K562 (cell line): ENCODE measurements at regions not wholly inside any gene's neighbourhood (a gene's known extent, or its start where the extent isn't known, plus 50 kb on each side); places are given as distances from the start of the nearest gene placed in this dataset.

ENCODE experiments used
- ATAC-seq: fragments of 200-7000 bp; cut with Tn5 transposase; 3 replicates; pipeline ENCODE4 v1.9.1; 2020; ENCODE audit warnings: moderate library complexity
- BruUV-seq: library from RNA; stranded (reverse); fragments of 400-500 nt; replicated peaks from 2 replicates; lab custom pipeline; 2021; lab: Mats Ljungman, UMichigan
- CTCF ChIA-PET: fragments of 300-600 bp; formaldehyde crosslinking; extraction: SDS; loops from one replicate; lab custom pipeline; 2021; ENCODE audit warnings: low intra/inter-chr PET ratio; lab: Yijun Ruan, JAX
- POLR2A ChIA-PET: fragments of 300-600, 350-650 bp; sonication (Branson Sonifier 250); formaldehyde crosslinking; extraction: SDS; loops from one replicate; lab custom pipeline; 2021; ENCODE audit warnings: antibody characterized with exemption, inconsistent platforms; lab: Yijun Ruan, JAX
- DNase-seq, 4 experiments: peaks; one replicate each; pipeline versions ENCODE4 v3.0.0 to v3.0.0-alpha.2; 2011 to 2018; ENCODE audit warnings: low spot score in 3 of 4, mixed read lengths in 3 of 4; ENCODE audit errors: extremely low read depth in 1 of 4
- FAIRE-seq: peaks from 2 replicates; lab custom pipeline; 2011; peaks lifted over from hg19 to GRCh38; lab: Jason Lieb, UNC
- H2AFZ ChIP-seq: 2 replicates; pipeline ENCODE4 v1.6.0; 2011; ENCODE audit warnings: low read depth, low read length, control low read depth, inconsistent platforms
- H3K27ac ChIP-seq: fragments of 200-600 bp; 3 replicates; pipeline ENCODE4 v1.8.0; 2011; ENCODE audit warnings: low read depth, mild to moderate bottlenecking, control low read depth, inconsistent platforms, low read length, moderate library complexity, mixed read lengths; ENCODE audit errors: extremely low read depth
- H3K27me3 ChIP-seq, 2 experiments: fragments of 300-600 bp in 1 of 2; 2 replicates in 1 of 2; 3 replicates in 1 of 2; pipeline versions ENCODE4 v1.6.0 to v1.8.0; 2011; ENCODE audit warnings: inconsistent platforms in 2 of 2, low read length in 2 of 2, mild to moderate bottlenecking in 1 of 2, mixed read lengths in 1 of 2, moderate library complexity in 1 of 2; ENCODE audit not compliant: control insufficient read depth in 2 of 2, insufficient read depth in 2 of 2
- H3K36me3 ChIP-seq: fragments of 300-600 bp; 3 replicates; pipeline ENCODE4 v1.8.0; 2011; ENCODE audit warnings: mild to moderate bottlenecking, low read length, inconsistent platforms; ENCODE audit not compliant: control insufficient read depth, insufficient read depth
- H3K4me1 ChIP-seq, 2 experiments: fragments of 200-600 bp in 1 of 2; replicated peaks in 1 of 2; 2 replicates in 1 of 2; 3 replicates in 1 of 2; pipeline versions ENCODE4 v1.5.1 to v1.8.0; 2011; ENCODE audit warnings: inconsistent platforms in 2 of 2, low read length in 2 of 2, mild to moderate bottlenecking in 1 of 2, mixed read lengths in 1 of 2, moderate library complexity in 1 of 2; ENCODE audit not compliant: control insufficient read depth in 2 of 2, insufficient read depth in 2 of 2
- H3K4me2 ChIP-seq: 2 replicates; pipeline ENCODE4 v1.6.1; 2011; ENCODE audit warnings: low read length, control low read depth, inconsistent platforms, mixed read lengths; ENCODE audit not compliant: insufficient read depth
- H3K4me3 ChIP-seq: fragments of 200-600 bp; sonication (generic), shearing (Covaris generic); 2 replicates; pipeline ENCODE4 v1.5.1; 2016; ENCODE audit warnings: control low read depth, inconsistent platforms
- H3K79me2 ChIP-seq: fragments of 200-600 bp; 3 replicates; pipeline ENCODE4 v1.8.0; 2011; ENCODE audit warnings: low read length, inconsistent platforms; ENCODE audit not compliant: control insufficient read depth, insufficient read depth
- H3K9ac ChIP-seq, 2 experiments: 2 replicates each; pipeline versions ENCODE4 v1.6.0 to v1.6.1; 2011; ENCODE audit warnings: low read depth in 2 of 2, low read length in 2 of 2, control low read depth in 1 of 2, inconsistent platforms in 1 of 2, mild to moderate bottlenecking in 1 of 2, mixed read lengths in 1 of 2; ENCODE audit not compliant: insufficient read depth in 1 of 2
- H3K9me1 ChIP-seq: one replicate; pipeline ENCODE4 v1.6.0; 2011; ENCODE audit warnings: inconsistent platforms, mild to moderate bottlenecking, low read length, moderate library complexity; ENCODE audit not compliant: control insufficient read depth, insufficient read depth
- H3K9me3 ChIP-seq: replicated peaks from 2 replicates; pipeline ENCODE4 v1.5.1; 2011; ENCODE audit warnings: low read depth, low read length, inconsistent platforms; ENCODE audit not compliant: control insufficient read depth, insufficient read depth
- H4K20me1 ChIP-seq: replicated peaks from 2 replicates; pipeline ENCODE4 v1.6.1; 2011; ENCODE audit warnings: low read length, inconsistent platforms, mixed read lengths; ENCODE audit not compliant: control insufficient read depth, insufficient read depth
- EWSR1 ChIP-seq: fragments of 450-650 bp; IDR thresholded peaks from 2 replicates; pipeline ENCODE4 v1.6.1; 2018; ENCODE audit warnings: borderline replicate concordance, mild to moderate bottlenecking, low read depth, moderate library complexity; ENCODE audit not compliant: partially characterized antibody
- GTF2F1 ChIP-seq: IDR thresholded peaks from 2 replicates; pipeline ENCODE4 v1.6.1; 2011; ENCODE audit warnings: low read depth, low read length, improper control_type of control experiment
- MAZ ChIP-seq, 2 experiments: fragments of 450-650 bp in 1 of 2; sonication (generic) in 1 of 2; formaldehyde crosslinking; IDR thresholded peaks in 1 of 2; conservative IDR thresholded peaks in 1 of 2; 2 replicates each; pipeline versions ENCODE4 v1.4.0 to v1.5.0; 2020; ENCODE audit warnings: mild to moderate bottlenecking in 1 of 2, missing genetic modification reagents in 1 of 2
- RBM22 ChIP-seq: fragments of 200-400 bp; formaldehyde crosslinking; IDR thresholded peaks from 2 replicates; pipeline ENCODE4 v1.6.1; 2018; ENCODE audit warnings: low read length, low read depth; ENCODE audit not compliant: poor library complexity, severe bottlenecking
- SP2 ChIP-seq: IDR thresholded peaks from 2 replicates; pipeline ENCODE4 v1.6.1; 2011; ENCODE audit warnings: mild to moderate bottlenecking, low read depth, low read length, moderate library complexity; ENCODE audit not compliant: poor library complexity, severe bottlenecking; ENCODE audit errors: extremely low read depth
- ZNF212 ChIP-seq: fragments of 450-650 bp; formaldehyde crosslinking; IDR thresholded peaks from 2 replicates; pipeline ENCODE4 v1.4.0; 2020; ENCODE audit warnings: mild to moderate bottlenecking
- ZNF644 ChIP-seq: fragments of 200-800 bp; sonication (Bioruptor generic); IDR thresholded peaks from 2 replicates; pipeline ENCODE4 v1.6.1; 2016; ENCODE audit warnings: low read depth, missing genetic modification characterization, missing compliant biosample characterization
- WGBS: fragments of 100-300 bp; shearing (Covaris generic); methylation state at CpG from one replicate; pipeline ENCODE4 v1.1.6; 2016; ENCODE audit warnings: low coverage, mixed read lengths; ENCODE audit not compliant: insufficient coverage; ENCODE audit errors: missing lambda C conversion rate; 5-methylcytosine and 5-hydroxymethylcytosine counted together
- in situ Hi-C: fragments of 300-500 bp; cut with MboI; formaldehyde crosslinking; loops from 4 replicates; pipeline ENCODE4 v1.15.0; 2018; ENCODE audit warnings: inconsistent platforms, mixed read lengths
- intact Hi-C: fragments of 100-400 bp; cut with micrococcal nuclease; formaldehyde crosslinking; loops from 2 replicates; pipeline ENCODE4 v1.14.2; 2022
- TF ChIP-seq, protein P1 (sequence below): fragments of 450-650 bp; IDR thresholded peaks from 2 replicates; pipeline ENCODE4 v1.7.1; 2018; ENCODE audit warnings: mild to moderate bottlenecking, low read depth; ENCODE audit not compliant: partially characterized antibody
- TF ChIP-seq, protein P2 (sequence below): fragments of 450-650 bp; formaldehyde crosslinking; IDR thresholded peaks from 2 replicates; pipeline ENCODE4 v1.4.0; 2020; ENCODE audit warnings: mild to moderate bottlenecking, moderate library complexity
- TF ChIP-seq, protein P3 (sequence below): sonication (generic); formaldehyde crosslinking; IDR thresholded peaks from 2 replicates; pipeline ENCODE4 v1.9.0; 2022; ENCODE audit warnings: mild to moderate bottlenecking, missing genetic modification reagents

DNA sequence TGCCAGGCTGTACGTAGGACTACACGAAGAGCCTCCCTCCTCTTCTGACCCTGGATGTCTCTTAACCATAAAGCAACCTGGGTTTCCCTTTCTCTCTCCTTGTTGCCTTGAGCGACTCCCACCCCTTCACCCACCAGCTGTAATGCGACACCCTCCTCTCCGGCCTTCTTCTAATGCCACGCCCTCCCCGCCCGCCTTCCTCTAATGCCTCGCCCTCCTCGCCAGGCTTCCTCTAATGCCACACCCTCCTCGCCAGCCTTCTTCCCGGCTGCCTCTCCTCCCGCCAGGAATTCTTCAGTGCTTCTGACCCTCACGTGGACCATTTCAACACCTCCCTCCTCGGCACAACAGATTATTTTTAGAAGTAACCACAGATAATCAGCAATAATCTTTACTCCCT lies 348.5 kb upstream of the SHH start (continued):
- no peak for TF ChIP-seq ZNF212 (CRISPR knock-in tag)
- no peak for TF ChIP-seq EWSR1
- no peak for TF ChIP-seq MAZ (CRISPR knock-in tag; conservative IDR thresholded peaks at IDR 0.05 in 1 of 2, IDR thresholded peaks at IDR 0.05 in 1 of 2)
- TF ChIP-seq SP2 = no peak
- no peak for TF ChIP-seq GTF2F1

DNA sequence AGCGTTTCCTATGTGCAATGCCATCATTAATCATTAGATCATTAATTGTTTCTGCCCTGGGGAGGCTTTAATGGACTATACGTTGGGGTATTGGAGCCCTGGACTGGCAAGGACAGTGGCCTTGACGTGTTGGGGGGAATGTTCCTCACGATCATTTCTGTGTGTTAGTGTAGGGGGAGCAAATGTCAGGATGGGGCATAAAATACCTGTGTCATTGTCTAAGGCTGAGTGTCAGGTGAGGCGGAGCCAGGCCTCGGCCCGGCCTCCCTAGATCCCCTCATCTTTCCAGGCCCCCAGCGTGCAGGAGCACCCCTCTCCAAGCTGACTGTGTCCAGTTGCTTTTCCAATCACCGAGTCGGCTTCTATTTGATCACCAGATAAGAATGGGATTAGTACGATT lies 346.4 kb upstream of the SHH start:
- CTCF ChIA-PET = no interaction called here
- ATAC-seq = no peak
- Histone ChIP-seq H3K4me1 (no peaks in the 10 kb centered on the region), H3K9me1 (no peaks in the 10 kb centered on the region), H3K9ac (no peak overlapping the region), H3K4me2 (no peak overlapping the region), H3K27ac (no peak overlapping the region), H3K36me3 (no peaks in the 10 kb centered on the region), H3K9me3 (no peaks in the 10 kb centered on the region), H3K27me3 (peaks cover 12 to 63% of the 10 kb centered on the region in 2 experiments; a peak in 4 of 5 replicates), H3K79me2 (no peaks in the 10 kb centered on the region), H3K4me3 (no peak overlapping the region), H4K20me1 (0 out of 2 replicates have a peak, but pooled peaks cover 6% of the 10 kb centered on the region), H2AFZ (no peak overlapping the region)
- DNase-seq = no peak
- 2% methylated on average over 11 of the region's 11 CpGs for WGBS
- POLR2A ChIA-PET = no interaction called here
- in situ Hi-C loops (no loop called here), intact Hi-C loops (no loop called here)
- TF ChIP-seq, protein P1, sequence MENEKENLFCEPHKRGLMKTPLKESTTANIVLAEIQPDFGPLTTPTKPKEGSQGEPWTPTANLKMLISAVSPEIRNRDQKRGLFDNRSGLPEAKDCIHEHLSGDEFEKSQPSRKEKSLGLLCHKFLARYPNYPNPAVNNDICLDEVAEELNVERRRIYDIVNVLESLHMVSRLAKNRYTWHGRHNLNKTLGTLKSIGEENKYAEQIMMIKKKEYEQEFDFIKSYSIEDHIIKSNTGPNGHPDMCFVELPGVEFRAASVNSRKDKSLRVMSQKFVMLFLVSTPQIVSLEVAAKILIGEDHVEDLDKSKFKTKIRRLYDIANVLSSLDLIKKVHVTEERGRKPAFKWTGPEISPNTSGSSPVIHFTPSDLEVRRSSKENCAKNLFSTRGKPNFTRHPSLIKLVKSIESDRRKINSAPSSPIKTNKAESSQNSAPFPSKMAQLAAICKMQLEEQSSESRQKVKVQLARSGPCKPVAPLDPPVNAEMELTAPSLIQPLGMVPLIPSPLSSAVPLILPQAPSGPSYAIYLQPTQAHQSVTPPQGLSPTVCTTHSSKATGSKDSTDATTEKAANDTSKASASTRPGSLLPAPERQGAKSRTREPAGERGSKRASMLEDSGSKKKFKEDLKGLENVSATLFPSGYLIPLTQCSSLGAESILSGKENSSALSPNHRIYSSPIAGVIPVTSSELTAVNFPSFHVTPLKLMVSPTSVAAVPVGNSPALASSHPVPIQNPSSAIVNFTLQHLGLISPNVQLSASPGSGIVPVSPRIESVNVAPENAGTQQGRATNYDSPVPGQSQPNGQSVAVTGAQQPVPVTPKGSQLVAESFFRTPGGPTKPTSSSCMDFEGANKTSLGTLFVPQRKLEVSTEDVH = no peak
- TF ChIP-seq RBM22 = no peak
- TF ChIP-seq, protein P2, sequence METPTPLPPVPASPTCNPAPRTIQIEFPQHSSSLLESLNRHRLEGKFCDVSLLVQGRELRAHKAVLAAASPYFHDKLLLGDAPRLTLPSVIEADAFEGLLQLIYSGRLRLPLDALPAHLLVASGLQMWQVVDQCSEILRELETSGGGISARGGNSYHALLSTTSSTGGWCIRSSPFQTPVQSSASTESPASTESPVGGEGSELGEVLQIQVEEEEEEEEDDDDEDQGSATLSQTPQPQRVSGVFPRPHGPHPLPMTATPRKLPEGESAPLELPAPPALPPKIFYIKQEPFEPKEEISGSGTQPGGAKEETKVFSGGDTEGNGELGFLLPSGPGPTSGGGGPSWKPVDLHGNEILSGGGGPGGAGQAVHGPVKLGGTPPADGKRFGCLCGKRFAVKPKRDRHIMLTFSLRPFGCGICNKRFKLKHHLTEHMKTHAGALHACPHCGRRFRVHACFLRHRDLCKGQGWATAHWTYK (CRISPR knock-in tag) = no peak
- TF ChIP-seq, protein P3, sequence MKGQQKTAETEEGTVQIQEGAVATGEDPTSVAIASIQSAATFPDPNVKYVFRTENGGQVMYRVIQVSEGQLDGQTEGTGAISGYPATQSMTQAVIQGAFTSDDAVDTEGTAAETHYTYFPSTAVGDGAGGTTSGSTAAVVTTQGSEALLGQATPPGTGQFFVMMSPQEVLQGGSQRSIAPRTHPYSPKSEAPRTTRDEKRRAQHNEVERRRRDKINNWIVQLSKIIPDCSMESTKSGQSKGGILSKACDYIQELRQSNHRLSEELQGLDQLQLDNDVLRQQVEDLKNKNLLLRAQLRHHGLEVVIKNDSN (CRISPR knock-in tag) = no peak
- TF ChIP-seq ZNF644 (tag) = no peak
- no peak for FAIRE-seq
- no TSS peak for BruUV-seq
